Calu3 (cell line): ENCODE measurements at regions not wholly inside any gene's neighbourhood (a gene's known extent, or its start where the extent isn't known, plus 50 kb on each side); places are given as distances from the start of the nearest gene placed in this dataset.

Source experiments
- BruUV-seq: library from RNA; stranded (reverse); fragments of 400-500 nt; replicated peaks from 2 replicates; lab custom pipeline; 2021; lab: Mats Ljungman, UMichigan
- CTCF ChIA-PET: fragments of 300-600 bp; sonication (Branson Sonifier 250); formaldehyde crosslinking; loops from one replicate; lab custom pipeline; 2022; ENCODE audit warnings: antibody characterized with exemption; lab: Charles Lee
- DNase-seq: peaks from one replicate; pipeline ENCODE4 v3.0.0; 2022
- H3K27ac Mint-ChIP-seq: one replicate; pipeline ENCODE4 v1.8.0; 2022; ENCODE audit warnings: mixed read lengths; ENCODE audit not compliant: unreplicated experiment
- H3K27me3 Mint-ChIP-seq: one replicate; pipeline ENCODE4 v1.8.0; 2022; ENCODE audit warnings: mixed read lengths; ENCODE audit not compliant: unreplicated experiment
- H3K36me3 Mint-ChIP-seq: one replicate; pipeline ENCODE4 v1.8.0; 2022; ENCODE audit warnings: mild to moderate bottlenecking, moderate library complexity, mixed read lengths; ENCODE audit not compliant: insufficient read depth, unreplicated experiment
- H3K4me1 Mint-ChIP-seq: one replicate; pipeline ENCODE4 v1.8.0; 2022; ENCODE audit warnings: mild to moderate bottlenecking, low read depth, mixed read lengths; ENCODE audit not compliant: unreplicated experiment
- H3K4me3 Mint-ChIP-seq: one replicate; pipeline ENCODE4 v1.8.0; 2022; ENCODE audit warnings: mild to moderate bottlenecking, low read depth, moderate library complexity, mixed read lengths; ENCODE audit not compliant: unreplicated experiment
- H3K9me3 Mint-ChIP-seq: one replicate; pipeline ENCODE4 v1.8.0; 2022; ENCODE audit warnings: low read depth, mixed read lengths; ENCODE audit not compliant: unreplicated experiment
- CTCF ChIP-seq: fragments of 200-600 bp; IDR thresholded peaks from one replicate; pipeline ENCODE4 v1.8.0; 2022; ENCODE audit warnings: antibody characterized with exemption; ENCODE audit not compliant: unreplicated experiment
- intact Hi-C: fragments of 100-400 bp; cut with micrococcal nuclease; formaldehyde crosslinking; loops from one replicate; pipeline ENCODE4 v1.10.0; 2022; ENCODE audit not compliant: unreplicated experiment

DNA sequence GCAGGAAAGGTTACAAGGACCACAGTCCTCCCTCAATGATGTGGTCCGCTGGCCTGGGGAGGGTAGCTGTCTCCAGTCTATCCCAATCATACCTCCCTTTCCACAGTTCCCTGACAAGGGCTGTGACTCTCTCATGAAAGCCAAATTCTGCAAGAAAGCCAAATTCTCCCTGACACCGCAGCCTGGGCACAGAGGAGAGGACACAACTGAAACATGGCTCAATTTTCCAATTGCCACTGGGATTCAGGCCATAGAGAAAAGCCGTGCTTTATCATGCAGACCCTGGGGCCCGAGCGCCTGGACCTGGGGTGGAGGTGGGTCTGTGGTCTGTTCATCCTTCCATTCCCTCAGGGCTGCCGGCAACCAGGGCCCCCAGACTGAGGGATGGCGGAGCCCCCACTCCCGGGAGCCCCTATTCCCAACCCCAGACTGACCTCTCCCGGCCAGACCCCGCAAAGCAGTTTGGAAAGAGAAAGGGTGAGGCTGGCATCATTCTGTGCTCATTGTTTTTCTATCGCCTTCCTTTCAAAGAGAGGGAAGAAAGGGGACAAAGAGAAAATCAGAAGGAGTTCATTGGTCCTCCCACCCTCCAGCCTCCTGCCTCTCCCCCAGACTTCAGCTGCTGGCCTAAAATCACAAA, 239.5 kb downstream of the BUD13 start:
- BruUV-seq, result no TSS peak
- CTCF ChIA-PET, result no interaction called here
- H3K36me3 Mint-ChIP-seq, result no peaks in the 10 kb centered on the region
- H3K9me3 Mint-ChIP-seq, result no peaks in the 10 kb centered on the region
- H3K27me3 Mint-ChIP-seq, result peaks cover 98% of the 10 kb centered on the region
- DNase-seq, result no peak
- no peaks in the 10 kb centered on the region for H3K4me1 Mint-ChIP-seq
- intact Hi-C loops, result no loop called here
- no peak overlapping the region for H3K4me3 Mint-ChIP-seq
- TF ChIP-seq CTCF, result no peak
- H3K27ac Mint-ChIP-seq, result no peak overlapping the region

DNA sequence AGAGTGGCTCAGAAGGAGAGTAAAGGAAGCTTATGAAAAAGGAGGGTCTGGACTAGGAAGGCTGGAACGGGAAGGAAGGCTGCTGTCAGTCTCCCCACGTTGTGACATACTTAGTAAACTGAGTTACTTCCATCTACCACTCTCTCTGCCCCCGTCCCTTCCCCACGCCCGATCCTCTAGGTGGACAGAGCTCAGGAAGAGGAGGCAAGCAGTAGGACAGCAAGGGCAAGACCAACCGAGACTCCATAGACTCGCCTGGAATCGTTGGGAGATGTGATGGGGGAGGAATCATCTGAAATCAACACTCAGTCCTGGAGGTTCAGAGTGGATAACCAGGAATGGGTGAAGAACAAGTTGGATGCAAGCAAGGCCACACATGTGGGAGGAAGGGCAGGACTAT, 240.7 kb downstream of the BUD13 start:
- DNase-seq, result no peak
- Mint-ChIP-seq H3K4me1 (no peaks in the 10 kb centered on the region), H3K36me3 (no peaks in the 10 kb centered on the region), H3K4me3 (no peak overlapping the region), H3K27me3 (peaks cover 95% of the 10 kb centered on the region), H3K9me3 (no peaks in the 10 kb centered on the region), H3K27ac (no peak overlapping the region)
- BruUV-seq, result no TSS peak
- CTCF ChIA-PET, result no interaction called here
- intact Hi-C loops, result no loop called here
- no peak for TF ChIP-seq CTCF

- no peaks in the 10 kb centered on the region for H3K36me3 Mint-ChIP-seq
- no peak for DNase-seq
- CTCF ChIA-PET, result no interaction called here
- H3K4me3 Mint-ChIP-seq, result no peak overlapping the region
- H3K27me3 Mint-ChIP-seq, result peaks cover 81% of the 10 kb centered on the region
- no peak overlapping the region for H3K27ac Mint-ChIP-seq
- intact Hi-C loops, result no loop called here
- TF ChIP-seq CTCF, result no peak
- no peaks in the 10 kb centered on the region for H3K4me1 Mint-ChIP-seq
- no peaks in the 10 kb centered on the region for H3K9me3 Mint-ChIP-seq
- BruUV-seq, result no TSS peak
Measured at GRCh38 chr11:116530705-116531104, 242.1 kb downstream of the BUD13 start.

DNA sequence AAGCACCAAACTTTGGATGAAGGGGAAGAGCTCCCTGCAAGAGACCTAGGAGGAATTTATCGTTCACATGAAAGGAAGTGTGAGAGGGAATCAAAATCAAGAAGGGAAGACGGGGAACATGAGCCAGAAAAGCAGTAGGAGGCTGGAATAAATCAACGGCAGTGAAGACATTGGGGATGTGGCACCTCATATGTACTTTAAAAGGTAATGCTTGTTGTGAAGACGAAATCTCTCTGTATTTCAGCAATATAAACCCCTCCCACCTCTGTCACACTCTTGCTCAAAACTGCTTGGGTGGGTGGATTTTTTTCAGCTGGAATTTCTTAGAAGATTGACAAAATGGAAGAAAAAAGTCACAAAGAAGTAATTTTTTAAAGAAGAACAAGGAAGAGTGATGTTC, 243.5 kb downstream of the BUD13 start:
- H3K27me3 Mint-ChIP-seq, result peaks cover 80% of the 10 kb centered on the region
- no peaks in the 10 kb centered on the region for H3K9me3 Mint-ChIP-seq
- intact Hi-C loops, result no loop called here
- H3K36me3 Mint-ChIP-seq, result no peaks in the 10 kb centered on the region
- DNase-seq, result no peak
- H3K4me1 Mint-ChIP-seq, result no peaks in the 10 kb centered on the region
- CTCF ChIA-PET, result no interaction called here
- no peak for TF ChIP-seq CTCF
- no peak overlapping the region for H3K27ac Mint-ChIP-seq
- no peak overlapping the region for H3K4me3 Mint-ChIP-seq
- no TSS peak for BruUV-seq
